Lung (tissue), 11 donors: ENCODE measurements at regions not wholly inside any gene's neighbourhood (a gene's known extent, or its start where the extent isn't known, plus 50 kb on each side); places are given as distances from the start of the nearest gene placed in this dataset.

Experiments used
- ATAC-seq: fragments of 200-7000 bp; cut with Tn5 transposase; one replicate; pipeline ENCODE4 v1.9.1; 2020; ENCODE audit warnings: moderate number of reproducible peaks; ENCODE audit not compliant: insufficient read depth, low FRiP score
- DNase-seq, 3 donors: peaks; one replicate each; pipeline ENCODE4 v3.0.0-alpha.2; 2013 to 2017
- H3K27ac ChIP-seq, 2 donors: one replicate each; pipeline ENCODE4 v1.5.1; 2013; ENCODE audit warnings: mild to moderate bottlenecking in 2 of 2, moderate library complexity in 2 of 2, control low read depth in 1 of 2, inconsistent platforms in 1 of 2, low read depth in 1 of 2, low read length in 1 of 2
- H3K27me3 ChIP-seq, 3 donors: one replicate each; pipeline ENCODE4 v1.5.1; 2013; ENCODE audit warnings: low read length in 2 of 3; ENCODE audit not compliant: control insufficient read depth in 3 of 3, insufficient read depth in 3 of 3
- H3K36me3 ChIP-seq, 4 donors: one replicate each; pipeline ENCODE4 v1.5.1; 2013; ENCODE audit warnings: low read length in 4 of 4, mild to moderate bottlenecking in 1 of 4, moderate library complexity in 1 of 4; ENCODE audit not compliant: control insufficient read depth in 4 of 4, insufficient read depth in 4 of 4
- H3K4me1 ChIP-seq, 5 donors: one replicate each; pipeline ENCODE4 v1.5.1; 2013; ENCODE audit warnings: low read length in 5 of 5, mild to moderate bottlenecking in 2 of 5, moderate library complexity in 1 of 5; ENCODE audit not compliant: control insufficient read depth in 5 of 5, insufficient read depth in 5 of 5
- H3K4me3 ChIP-seq: one replicate; pipeline ENCODE4 v1.5.1; 2013; ENCODE audit warnings: mild to moderate bottlenecking, control low read depth, moderate library complexity
- H3K9ac ChIP-seq, 2 donors: one replicate each; pipeline ENCODE4 v1.5.1; 2013; ENCODE audit warnings: low read length in 2 of 2, control low read depth in 1 of 2; ENCODE audit not compliant: insufficient read depth in 1 of 2
- H3K9me3 ChIP-seq, 4 donors: one replicate each; pipeline ENCODE4 v1.5.1; 2013; ENCODE audit warnings: low read length in 3 of 4, mild to moderate bottlenecking in 1 of 4, moderate library complexity in 1 of 4; ENCODE audit not compliant: control insufficient read depth in 4 of 4, insufficient read depth in 3 of 4
- CTCF ChIP-seq: IDR thresholded peaks from 2 replicates; pipeline ENCODE4 v1.5.1; 2012; ENCODE audit warnings: mild to moderate bottlenecking; ENCODE audit errors: control extremely low read depth, extremely low read depth
- WGBS, 2 donors: extraction: QIAGEN DNeasy Blood & Tissue Kit; methylation state at CpG; one replicate each; pipeline ENCODE4 v1.1.7; 2013; 5-methylcytosine and 5-hydroxymethylcytosine counted together
- donor health status: control.
- donor health status: control.
- donor health status: Bipolar disorder and iron deficiency.
- donor health status: healthy.
- donor health status: DM: yes; HTN: yes; CAD: no.

GRCh38 chr7:84812021-84812420 is 374.8 kb downstream of the SEMA3D start:
- no peak overlapping the region for H3K27ac ChIP-seq

GRCh38 chr7:84811362-84811761 is 375.5 kb downstream of the SEMA3D start:
- H3K4me1 ChIP-seq: peaks cover 0 to 9% (median 0%) of the 10 kb centered on the region in 5 donors
- no peak overlapping the region for H3K9ac ChIP-seq
- DNase-seq (peak in 1 of 3 donors; percentile 17), ATAC-seq (no peak)
- no peak for TF ChIP-seq CTCF
- no peaks in the 10 kb centered on the region for H3K36me3 ChIP-seq
- H3K27ac ChIP-seq: no peak overlapping the region
- no peaks in the 10 kb centered on the region for H3K27me3 ChIP-seq
- H3K9me3 ChIP-seq: no peaks in the 10 kb centered on the region
- 72 to 81% methylated on average over 1 of the region's 1 CpG for WGBS, 2 donors
- no peak overlapping the region for H3K4me3 ChIP-seq

More at GRCh38 chr7:84812021-84812420, 374.8 kb downstream of the SEMA3D start:
- Histone ChIP-seq H3K4me3 (no peak overlapping the region), H3K27me3 (no peaks in the 10 kb centered on the region), H3K4me1 (peaks cover 0 to 9% (median 0%) of the 10 kb centered on the region in 5 donors), H3K36me3 (no peaks in the 10 kb centered on the region), H3K9ac (no peak overlapping the region), H3K9me3 (no peaks in the 10 kb centered on the region)
- DNase-seq: peak in 1 of 3 donors; percentile 17
- ATAC-seq: no peak
- 56 to 70% methylated on average over 2 of the region's 2 CpGs for WGBS, 2 donors
- no peak for TF ChIP-seq CTCF

- peaks cover 0 to 9% (median 0%) of the 10 kb centered on the region in 5 donors for H3K4me1 ChIP-seq
- no peaks in the 10 kb centered on the region for H3K36me3 ChIP-seq
- H3K27me3 ChIP-seq: no peaks in the 10 kb centered on the region
- DNase-seq (no peak), ATAC-seq (no peak)
- no peak overlapping the region for H3K9ac ChIP-seq
- TF ChIP-seq CTCF: no peak
- H3K9me3 ChIP-seq: no peaks in the 10 kb centered on the region
- no peak overlapping the region for H3K4me3 ChIP-seq
- 53 to 68% methylated on average over 1 of the region's 1 CpG for WGBS, 2 donors
- no peak overlapping the region for H3K27ac ChIP-seq
Measured at GRCh38 chr7:84809877-84810276, 377.0 kb downstream of the SEMA3D start.

- 93% methylated on average over 3 of the region's 3 CpGs for WGBS, 2 donors
- no peak for TF ChIP-seq CTCF
Measured at GRCh38 chr7:84803979-84804378, 382.9 kb downstream of the SEMA3D start.

More at GRCh38 chr7:84803979-84804378, 382.9 kb downstream of the SEMA3D start:
- Histone ChIP-seq H3K27me3 (no peaks in the 10 kb centered on the region), H3K4me3 (no peak overlapping the region), H3K27ac (no peak overlapping the region), H3K9ac (no peak overlapping the region), H3K36me3 (no peaks in the 10 kb centered on the region), H3K9me3 (no peaks in the 10 kb centered on the region), H3K4me1 (peaks cover 0 to 3% (median 0%) of the 10 kb centered on the region in 5 donors)
- ATAC-seq: no peak
- no peak for DNase-seq
